SK-N-SH (cell line): ENCODE measurements at regions not wholly inside any gene's neighbourhood (a gene's known extent, or its start where the extent isn't known, plus 50 kb on each side); places are given as distances from the start of the nearest gene placed in this dataset.
"Not testable (repeated sequence)": the region's sequence is repeated elsewhere in the genome, so short reads cannot be mapped to it uniquely, and the experiment has no call there.

Source experiments
- CTCF ChIP-seq: fragments of 200-600 bp; sonication (generic); IDR thresholded peaks from 2 replicates; pipeline ENCODE4 v1.6.1; 2017; ENCODE audit warnings: antibody characterized with exemption, mild to moderate bottlenecking, moderate library complexity
- RCOR1 ChIP-seq: fragments of 150-350 bp; IDR thresholded peaks from 2 replicates; pipeline ENCODE4 v1.6.1; 2017; ENCODE audit warnings: antibody characterized with exemption, low read length
- RFX5 ChIP-seq: IDR thresholded peaks from 2 replicates; pipeline ENCODE4 v1.6.1; 2012; ENCODE audit warnings: mild to moderate bottlenecking, improper control_type of control experiment, low read length
- SIN3A ChIP-seq: IDR thresholded peaks from 2 replicates; pipeline ENCODE4 v1.6.1; 2012; ENCODE audit warnings: low read depth, mild to moderate bottlenecking, low read length, moderate library complexity, borderline replicate concordance
- YY1 ChIP-seq: IDR thresholded peaks from 2 replicates; pipeline ENCODE4 v1.4.0; 2012; ENCODE audit warnings: low read depth, mild to moderate bottlenecking
- TF ChIP-seq, protein P1 (sequence below): IDR thresholded peaks from 2 replicates; pipeline ENCODE4 v1.4.0; 2012; ENCODE audit warnings: low read depth

GRCh38 chr2:39830610-39831009 lies 51.6 kb upstream of the THUMPD2 start:
- not testable (repeated sequence) for TF ChIP-seq SIN3A, RFX5, CTCF, RCOR1, YY1
- TF ChIP-seq, protein P1, sequence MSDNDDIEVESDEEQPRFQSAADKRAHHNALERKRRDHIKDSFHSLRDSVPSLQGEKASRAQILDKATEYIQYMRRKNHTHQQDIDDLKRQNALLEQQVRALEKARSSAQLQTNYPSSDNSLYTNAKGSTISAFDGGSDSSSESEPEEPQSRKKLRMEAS: not testable (repeated sequence)
